ENCODE measurements at regions not wholly inside any gene's neighbourhood (a gene's known extent, or its start where the extent isn't known, plus 50 kb on each side); places are given as distances from the start of the nearest gene placed in this dataset.

GRCh38 chr2:236688157-236688556, 118.5 kb downstream of the ACKR3 start:
- Histone ChIP-seq H3K79me2 (replicated peaks; ENCODE audit: insufficient read depth, low read length) (no peaks in the 10 kb centered on the region), H3K4me3 (ENCODE audit: low read length) (no peak overlapping the region), H2AFZ (ENCODE audit: low read depth, low read length) (no peak overlapping the region), H3F3A (ENCODE audit: insufficient read depth, low read length, poor library complexity, severe bottlenecking) (no peaks in the 10 kb centered on the region), H3K9ac (ENCODE audit: low read length) (no peak overlapping the region), H3K27me3 (ENCODE audit: insufficient read depth, low read depth, low read length) (no peaks in the 10 kb centered on the region), H3K4me2 (ENCODE audit: low read length) (no peak overlapping the region), H3K9me3 (ENCODE audit: low read length) (no peaks in the 10 kb centered on the region), H3K27ac (ENCODE audit: low read length) (no peak overlapping the region), H3K9me2 (ENCODE audit: insufficient read depth, low read length) (no peaks in the 10 kb centered on the region), H4K20me1 (ENCODE audit: insufficient read depth) (no peaks in the 10 kb centered on the region), H3K36me3 (ENCODE audit: insufficient read depth, low read length) (no peaks in the 10 kb centered on the region)
- TF ChIP-seq SMC3 (conservative IDR thresholded peaks at IDR 0.05; ENCODE audit: poor library complexity) (no peak), EP300 (conservative IDR thresholded peaks at IDR 0.05; ENCODE audit: poor library complexity, severe bottlenecking) (no peak), RAD21 (conservative IDR thresholded peaks at IDR 0.05) (no peak), MXI1 (conservative IDR thresholded peaks at IDR 0.05; ENCODE audit: poor library complexity, severe bottlenecking) (no peak), EZH2 (IDR thresholded peaks at IDR 0.05; ENCODE audit: borderline replicate concordance, insufficient read depth, low read length, poor library complexity, severe bottlenecking) (no peak), POLR2AphosphoS5 (IDR thresholded peaks at IDR 0.05) (no peak), REST (IDR thresholded peaks at IDR 0.05; ENCODE audit: borderline replicate concordance) (no peak), TAF1 (IDR thresholded peaks at IDR 0.05; ENCODE audit: low read depth) (no peak), CTCF (IDR thresholded peaks at IDR 0.05; ENCODE audit: poor library complexity, severe bottlenecking) (no peak)

GRCh38 chr2:236688563-236689392, 119.2 kb downstream of the ACKR3 start:
- Histone ChIP-seq H3K27me3 (ENCODE audit: insufficient read depth, low read depth, low read length) (no peaks in the 10 kb centered on the region), H3K9ac (ENCODE audit: low read length) (no peak overlapping the region), H3K27ac (ENCODE audit: low read length) (no peak overlapping the region), H3F3A (ENCODE audit: insufficient read depth, low read length, poor library complexity, severe bottlenecking) (no peaks in the 10 kb centered on the region), H3K79me2 (replicated peaks; ENCODE audit: insufficient read depth, low read length) (no peaks in the 10 kb centered on the region), H3K9me3 (ENCODE audit: low read length) (no peaks in the 10 kb centered on the region), H3K4me2 (ENCODE audit: low read length) (no peak overlapping the region), H3K36me3 (ENCODE audit: insufficient read depth, low read length) (no peaks in the 10 kb centered on the region), H3K4me3 (ENCODE audit: low read length) (no peak overlapping the region), H2AFZ (ENCODE audit: low read depth, low read length) (no peak overlapping the region), H3K9me2 (ENCODE audit: insufficient read depth, low read length) (no peaks in the 10 kb centered on the region), H4K20me1 (ENCODE audit: insufficient read depth) (no peaks in the 10 kb centered on the region)
- TF ChIP-seq EP300 (conservative IDR thresholded peaks at IDR 0.05; ENCODE audit: poor library complexity, severe bottlenecking) = no peak

All from neural cell (in vitro differentiated cells).